WTC11 (cell line): ENCODE measurements at regions not wholly inside any gene's neighbourhood (a gene's known extent, or its start where the extent isn't known, plus 50 kb on each side); places are given as distances from the start of the nearest gene placed in this dataset.

Experiments used
- ATAC-seq: fragments of 200-7000 bp; cut with Tn5 transposase; 2 replicates; pipeline ENCODE4 v1.10.0; 2021; ENCODE audit warnings: mild to moderate bottlenecking, moderate library complexity
- CTCF ChIA-PET: fragments of 300-600 bp; sonication (Branson Sonifier 250); formaldehyde crosslinking; loops from one replicate; lab custom pipeline; 2021; ENCODE audit warnings: antibody characterized with exemption; lab: Charles Lee
- POLR2A ChIA-PET: fragments of 350-600 bp; sonication (Branson Sonifier 250); formaldehyde crosslinking; loops from one replicate; lab custom pipeline; 2021; ENCODE audit warnings: antibody characterized with exemption; lab: Charles Lee
- DNase-seq: peaks from one replicate; pipeline ENCODE4 v3.0.0; 2021; ENCODE audit warnings: low spot score
- H3K27ac Mint-ChIP-seq: 2 replicates; pipeline ENCODE4 v1.8.0; 2021; ENCODE audit warnings: mixed read lengths
- H3K27me3 Mint-ChIP-seq: 2 replicates; pipeline ENCODE4 v1.8.0; 2021; ENCODE audit warnings: low read depth, mild to moderate bottlenecking, moderate library complexity, mixed read lengths
- H3K36me3 Mint-ChIP-seq: 2 replicates; pipeline ENCODE4 v1.8.0; 2021; ENCODE audit warnings: mixed read lengths
- H3K4me1 Mint-ChIP-seq: 2 replicates; pipeline ENCODE4 v1.8.0; 2022; ENCODE audit warnings: mixed read lengths
- H3K4me3 Mint-ChIP-seq: 2 replicates; pipeline ENCODE4 v1.8.0; 2021; ENCODE audit warnings: mild to moderate bottlenecking, moderate library complexity, mixed read lengths
- H3K9me3 Mint-ChIP-seq: 2 replicates; pipeline ENCODE4 v1.8.0; 2021; ENCODE audit warnings: mixed read lengths
- ESRRA ChIP-seq: sonication (generic); formaldehyde crosslinking; IDR thresholded peaks from 2 replicates; pipeline ENCODE4 v1.8.1; 2022; ENCODE audit warnings: mild to moderate bottlenecking, missing genetic modification reagents, borderline replicate concordance
- JUN ChIP-seq: sonication (generic); formaldehyde crosslinking; IDR thresholded peaks from 2 replicates; pipeline ENCODE4 v1.8.0; 2023; ENCODE audit warnings: mild to moderate bottlenecking, missing genetic modification reagents
- MXD4 ChIP-seq: fragments of 250-450 bp; sonication (Bioruptor Pico); IDR thresholded peaks from 2 replicates; pipeline ENCODE4 v1.8.0; 2021; ENCODE audit warnings: mild to moderate bottlenecking, moderate library complexity, borderline replicate concordance
- NFATC4 ChIP-seq: fragments of 250-450 bp; sonication (Bioruptor Pico); IDR thresholded peaks from 2 replicates; pipeline ENCODE4 v1.9.0; 2021; ENCODE audit warnings: mild to moderate bottlenecking
- NFYB ChIP-seq: sonication (generic); formaldehyde crosslinking; conservative IDR thresholded peaks from 2 replicates; pipeline ENCODE4 v1.8.0; 2022; ENCODE audit warnings: low read depth, missing genetic modification reagents
- NR2C2 ChIP-seq: sonication (generic); formaldehyde crosslinking; IDR thresholded peaks from 2 replicates; pipeline ENCODE4 v1.8.0; 2022; ENCODE audit warnings: mild to moderate bottlenecking, missing genetic modification reagents
- NR3C1 ChIP-seq: sonication (generic); formaldehyde crosslinking; conservative IDR thresholded peaks from 2 replicates; pipeline ENCODE4 v1.8.1; 2023; ENCODE audit warnings: low read depth, mild to moderate bottlenecking, missing genetic modification reagents
- TP53 ChIP-seq: sonication (generic); formaldehyde crosslinking; IDR thresholded peaks from 2 replicates; pipeline ENCODE4 v1.8.1; 2023; ENCODE audit warnings: mild to moderate bottlenecking, missing genetic modification reagents
- ZBTB21 ChIP-seq: sonication (generic); formaldehyde crosslinking; IDR thresholded peaks from 2 replicates; pipeline ENCODE4 v1.8.1; 2023; ENCODE audit warnings: mild to moderate bottlenecking, missing genetic modification reagents, borderline replicate concordance
- TF ChIP-seq, protein P1 (sequence below): sonication (generic); formaldehyde crosslinking; IDR thresholded peaks from 2 replicates; pipeline ENCODE4 v1.8.1; 2022; ENCODE audit warnings: low read depth, mild to moderate bottlenecking, moderate library complexity, missing genetic modification reagents, borderline replicate concordance
- TF ChIP-seq, protein P2 (sequence below): fragments of 200-600 bp; IDR thresholded peaks from 2 replicates; pipeline ENCODE4 v1.8.0; 2022; ENCODE audit warnings: antibody characterized with exemption
- TF ChIP-seq, protein P3 (sequence below): sonication (generic); formaldehyde crosslinking; IDR thresholded peaks from 2 replicates; pipeline ENCODE4 v1.8.1; 2023; ENCODE audit warnings: mild to moderate bottlenecking, missing genetic modification reagents, borderline replicate concordance
- TF ChIP-seq, protein P4 (sequence below): sonication (generic); formaldehyde crosslinking; conservative IDR thresholded peaks from 2 replicates; pipeline ENCODE4 v1.8.1; 2023; ENCODE audit warnings: mild to moderate bottlenecking, low read depth, missing genetic modification reagents, moderate library complexity
- TF ChIP-seq, protein P5 (sequence below): sonication (generic); formaldehyde crosslinking; IDR thresholded peaks from 2 replicates; pipeline ENCODE4 v1.8.1; 2023; ENCODE audit warnings: mild to moderate bottlenecking, moderate library complexity, missing genetic modification reagents
- TF ChIP-seq, protein P6 (sequence below): fragments of 250-450 bp; sonication (Bioruptor Pico); IDR thresholded peaks from 2 replicates; pipeline ENCODE4 v1.9.0; 2021; ENCODE audit warnings: mild to moderate bottlenecking, borderline replicate concordance
- TF ChIP-seq, protein P7 (sequence below): sonication (generic); formaldehyde crosslinking; IDR thresholded peaks from 2 replicates; pipeline ENCODE4 v1.8.0; 2022; ENCODE audit warnings: mild to moderate bottlenecking, missing genetic modification reagents

DNA sequence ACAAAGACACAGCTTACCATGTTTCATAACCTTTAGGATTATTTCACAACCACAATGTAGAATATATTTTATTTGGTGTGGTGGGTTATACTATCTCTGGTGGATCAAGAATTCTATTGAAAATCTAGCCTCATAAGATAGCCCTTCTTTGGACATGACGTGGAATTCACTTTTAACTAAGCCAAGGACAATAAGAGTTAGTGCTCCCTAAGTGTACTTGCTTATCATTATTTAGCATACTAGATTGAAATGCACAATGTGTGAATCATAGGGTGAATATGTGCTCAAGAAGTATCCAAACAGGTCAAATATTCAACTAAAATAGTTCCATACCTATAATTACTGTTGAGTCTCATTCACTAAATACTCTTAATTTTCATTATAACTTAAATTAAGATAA, 1179.5 kb upstream of the GOT2 start (continued):
- TF ChIP-seq, protein P1, sequence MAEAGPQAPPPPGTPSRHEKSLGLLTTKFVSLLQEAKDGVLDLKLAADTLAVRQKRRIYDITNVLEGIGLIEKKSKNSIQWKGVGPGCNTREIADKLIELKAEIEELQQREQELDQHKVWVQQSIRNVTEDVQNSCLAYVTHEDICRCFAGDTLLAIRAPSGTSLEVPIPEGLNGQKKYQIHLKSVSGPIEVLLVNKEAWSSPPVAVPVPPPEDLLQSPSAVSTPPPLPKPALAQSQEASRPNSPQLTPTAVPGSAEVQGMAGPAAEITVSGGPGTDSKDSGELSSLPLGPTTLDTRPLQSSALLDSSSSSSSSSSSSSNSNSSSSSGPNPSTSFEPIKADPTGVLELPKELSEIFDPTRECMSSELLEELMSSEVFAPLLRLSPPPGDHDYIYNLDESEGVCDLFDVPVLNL (CRISPR knock-in tag): no peak
- TF ChIP-seq MXD4 (CRISPR knock-in tag) (no peak), JUN (CRISPR knock-in tag) (no peak), NR2C2 (CRISPR knock-in tag) (no peak), NFYB (CRISPR knock-in tag) (no peak), ESRRA (no peak)
- TF ChIP-seq, protein P2, sequence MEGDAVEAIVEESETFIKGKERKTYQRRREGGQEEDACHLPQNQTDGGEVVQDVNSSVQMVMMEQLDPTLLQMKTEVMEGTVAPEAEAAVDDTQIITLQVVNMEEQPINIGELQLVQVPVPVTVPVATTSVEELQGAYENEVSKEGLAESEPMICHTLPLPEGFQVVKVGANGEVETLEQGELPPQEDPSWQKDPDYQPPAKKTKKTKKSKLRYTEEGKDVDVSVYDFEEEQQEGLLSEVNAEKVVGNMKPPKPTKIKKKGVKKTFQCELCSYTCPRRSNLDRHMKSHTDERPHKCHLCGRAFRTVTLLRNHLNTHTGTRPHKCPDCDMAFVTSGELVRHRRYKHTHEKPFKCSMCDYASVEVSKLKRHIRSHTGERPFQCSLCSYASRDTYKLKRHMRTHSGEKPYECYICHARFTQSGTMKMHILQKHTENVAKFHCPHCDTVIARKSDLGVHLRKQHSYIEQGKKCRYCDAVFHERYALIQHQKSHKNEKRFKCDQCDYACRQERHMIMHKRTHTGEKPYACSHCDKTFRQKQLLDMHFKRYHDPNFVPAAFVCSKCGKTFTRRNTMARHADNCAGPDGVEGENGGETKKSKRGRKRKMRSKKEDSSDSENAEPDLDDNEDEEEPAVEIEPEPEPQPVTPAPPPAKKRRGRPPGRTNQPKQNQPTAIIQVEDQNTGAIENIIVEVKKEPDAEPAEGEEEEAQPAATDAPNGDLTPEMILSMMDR: no peak
- TF ChIP-seq, protein P3, sequence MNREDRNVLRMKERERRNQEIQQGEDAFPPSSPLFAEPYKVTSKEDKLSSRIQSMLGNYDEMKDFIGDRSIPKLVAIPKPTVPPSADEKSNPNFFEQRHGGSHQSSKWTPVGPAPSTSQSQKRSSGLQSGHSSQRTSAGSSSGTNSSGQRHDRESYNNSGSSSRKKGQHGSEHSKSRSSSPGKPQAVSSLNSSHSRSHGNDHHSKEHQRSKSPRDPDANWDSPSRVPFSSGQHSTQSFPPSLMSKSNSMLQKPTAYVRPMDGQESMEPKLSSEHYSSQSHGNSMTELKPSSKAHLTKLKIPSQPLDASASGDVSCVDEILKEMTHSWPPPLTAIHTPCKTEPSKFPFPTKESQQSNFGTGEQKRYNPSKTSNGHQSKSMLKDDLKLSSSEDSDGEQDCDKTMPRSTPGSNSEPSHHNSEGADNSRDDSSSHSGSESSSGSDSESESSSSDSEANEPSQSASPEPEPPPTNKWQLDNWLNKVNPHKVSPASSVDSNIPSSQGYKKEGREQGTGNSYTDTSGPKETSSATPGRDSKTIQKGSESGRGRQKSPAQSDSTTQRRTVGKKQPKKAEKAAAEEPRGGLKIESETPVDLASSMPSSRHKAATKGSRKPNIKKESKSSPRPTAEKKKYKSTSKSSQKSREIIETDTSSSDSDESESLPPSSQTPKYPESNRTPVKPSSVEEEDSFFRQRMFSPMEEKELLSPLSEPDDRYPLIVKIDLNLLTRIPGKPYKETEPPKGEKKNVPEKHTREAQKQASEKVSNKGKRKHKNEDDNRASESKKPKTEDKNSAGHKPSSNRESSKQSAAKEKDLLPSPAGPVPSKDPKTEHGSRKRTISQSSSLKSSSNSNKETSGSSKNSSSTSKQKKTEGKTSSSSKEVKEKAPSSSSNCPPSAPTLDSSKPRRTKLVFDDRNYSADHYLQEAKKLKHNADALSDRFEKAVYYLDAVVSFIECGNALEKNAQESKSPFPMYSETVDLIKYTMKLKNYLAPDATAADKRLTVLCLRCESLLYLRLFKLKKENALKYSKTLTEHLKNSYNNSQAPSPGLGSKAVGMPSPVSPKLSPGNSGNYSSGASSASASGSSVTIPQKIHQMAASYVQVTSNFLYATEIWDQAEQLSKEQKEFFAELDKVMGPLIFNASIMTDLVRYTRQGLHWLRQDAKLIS (CRISPR knock-in tag): no peak
- TF ChIP-seq, protein P4, sequence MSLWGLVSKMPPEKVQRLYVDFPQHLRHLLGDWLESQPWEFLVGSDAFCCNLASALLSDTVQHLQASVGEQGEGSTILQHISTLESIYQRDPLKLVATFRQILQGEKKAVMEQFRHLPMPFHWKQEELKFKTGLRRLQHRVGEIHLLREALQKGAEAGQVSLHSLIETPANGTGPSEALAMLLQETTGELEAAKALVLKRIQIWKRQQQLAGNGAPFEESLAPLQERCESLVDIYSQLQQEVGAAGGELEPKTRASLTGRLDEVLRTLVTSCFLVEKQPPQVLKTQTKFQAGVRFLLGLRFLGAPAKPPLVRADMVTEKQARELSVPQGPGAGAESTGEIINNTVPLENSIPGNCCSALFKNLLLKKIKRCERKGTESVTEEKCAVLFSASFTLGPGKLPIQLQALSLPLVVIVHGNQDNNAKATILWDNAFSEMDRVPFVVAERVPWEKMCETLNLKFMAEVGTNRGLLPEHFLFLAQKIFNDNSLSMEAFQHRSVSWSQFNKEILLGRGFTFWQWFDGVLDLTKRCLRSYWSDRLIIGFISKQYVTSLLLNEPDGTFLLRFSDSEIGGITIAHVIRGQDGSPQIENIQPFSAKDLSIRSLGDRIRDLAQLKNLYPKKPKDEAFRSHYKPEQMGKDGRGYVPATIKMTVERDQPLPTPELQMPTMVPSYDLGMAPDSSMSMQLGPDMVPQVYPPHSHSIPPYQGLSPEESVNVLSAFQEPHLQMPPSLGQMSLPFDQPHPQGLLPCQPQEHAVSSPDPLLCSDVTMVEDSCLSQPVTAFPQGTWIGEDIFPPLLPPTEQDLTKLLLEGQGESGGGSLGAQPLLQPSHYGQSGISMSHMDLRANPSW (CRISPR knock-in tag): no peak
- TF ChIP-seq, protein P5, sequence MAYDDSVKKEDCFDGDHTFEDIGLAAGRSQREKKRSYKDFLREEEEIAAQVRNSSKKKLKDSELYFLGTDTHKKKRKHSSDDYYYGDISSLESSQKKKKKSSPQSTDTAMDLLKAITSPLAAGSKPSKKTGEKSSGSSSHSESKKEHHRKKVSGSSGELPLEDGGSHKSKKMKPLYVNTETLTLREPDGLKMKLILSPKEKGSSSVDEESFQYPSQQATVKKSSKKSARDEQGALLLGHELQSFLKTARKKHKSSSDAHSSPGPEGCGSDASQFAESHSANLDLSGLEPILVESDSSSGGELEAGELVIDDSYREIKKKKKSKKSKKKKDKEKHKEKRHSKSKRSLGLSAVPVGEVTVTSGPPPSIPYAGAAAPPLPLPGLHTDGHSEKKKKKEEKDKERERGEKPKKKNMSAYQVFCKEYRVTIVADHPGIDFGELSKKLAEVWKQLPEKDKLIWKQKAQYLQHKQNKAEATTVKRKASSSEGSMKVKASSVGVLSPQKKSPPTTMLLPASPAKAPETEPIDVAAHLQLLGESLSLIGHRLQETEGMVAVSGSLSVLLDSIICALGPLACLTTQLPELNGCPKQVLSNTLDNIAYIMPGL: no peak

DNA sequence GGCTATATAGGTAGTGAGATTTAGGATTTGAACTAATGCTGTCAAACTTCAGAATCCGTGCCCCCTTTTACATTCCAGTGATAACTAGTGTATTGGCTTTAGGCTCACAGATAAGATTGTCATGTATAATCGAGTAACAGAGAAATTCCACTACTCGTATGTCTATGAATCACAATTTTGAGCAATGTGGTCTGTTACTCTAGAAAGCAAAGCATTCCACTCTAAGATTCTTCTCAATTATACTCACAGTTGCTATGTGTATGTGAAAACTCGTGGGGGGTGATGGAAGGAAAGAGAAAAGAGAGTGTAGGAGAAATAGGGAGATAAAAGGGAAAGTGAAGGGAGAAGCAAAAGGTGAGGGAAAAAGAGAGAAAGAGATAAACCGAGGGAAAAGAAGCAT, 1175.1 kb upstream of the GOT2 start:
- TF ChIP-seq, protein P6, sequence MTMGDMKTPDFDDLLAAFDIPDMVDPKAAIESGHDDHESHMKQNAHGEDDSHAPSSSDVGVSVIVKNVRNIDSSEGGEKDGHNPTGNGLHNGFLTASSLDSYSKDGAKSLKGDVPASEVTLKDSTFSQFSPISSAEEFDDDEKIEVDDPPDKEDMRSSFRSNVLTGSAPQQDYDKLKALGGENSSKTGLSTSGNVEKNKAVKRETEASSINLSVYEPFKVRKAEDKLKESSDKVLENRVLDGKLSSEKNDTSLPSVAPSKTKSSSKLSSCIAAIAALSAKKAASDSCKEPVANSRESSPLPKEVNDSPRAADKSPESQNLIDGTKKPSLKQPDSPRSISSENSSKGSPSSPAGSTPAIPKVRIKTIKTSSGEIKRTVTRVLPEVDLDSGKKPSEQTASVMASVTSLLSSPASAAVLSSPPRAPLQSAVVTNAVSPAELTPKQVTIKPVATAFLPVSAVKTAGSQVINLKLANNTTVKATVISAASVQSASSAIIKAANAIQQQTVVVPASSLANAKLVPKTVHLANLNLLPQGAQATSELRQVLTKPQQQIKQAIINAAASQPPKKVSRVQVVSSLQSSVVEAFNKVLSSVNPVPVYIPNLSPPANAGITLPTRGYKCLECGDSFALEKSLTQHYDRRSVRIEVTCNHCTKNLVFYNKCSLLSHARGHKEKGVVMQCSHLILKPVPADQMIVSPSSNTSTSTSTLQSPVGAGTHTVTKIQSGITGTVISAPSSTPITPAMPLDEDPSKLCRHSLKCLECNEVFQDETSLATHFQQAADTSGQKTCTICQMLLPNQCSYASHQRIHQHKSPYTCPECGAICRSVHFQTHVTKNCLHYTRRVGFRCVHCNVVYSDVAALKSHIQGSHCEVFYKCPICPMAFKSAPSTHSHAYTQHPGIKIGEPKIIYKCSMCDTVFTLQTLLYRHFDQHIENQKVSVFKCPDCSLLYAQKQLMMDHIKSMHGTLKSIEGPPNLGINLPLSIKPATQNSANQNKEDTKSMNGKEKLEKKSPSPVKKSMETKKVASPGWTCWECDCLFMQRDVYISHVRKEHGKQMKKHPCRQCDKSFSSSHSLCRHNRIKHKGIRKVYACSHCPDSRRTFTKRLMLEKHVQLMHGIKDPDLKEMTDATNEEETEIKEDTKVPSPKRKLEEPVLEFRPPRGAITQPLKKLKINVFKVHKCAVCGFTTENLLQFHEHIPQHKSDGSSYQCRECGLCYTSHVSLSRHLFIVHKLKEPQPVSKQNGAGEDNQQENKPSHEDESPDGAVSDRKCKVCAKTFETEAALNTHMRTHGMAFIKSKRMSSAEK (CRISPR knock-in tag): no peak
- TF ChIP-seq TP53 (no peak), NR3C1 (CRISPR knock-in tag) (no peak), NR2C2 (CRISPR knock-in tag) (no peak), NFATC4 (no peak), ZBTB21 (CRISPR knock-in tag) (no peak)
- TF ChIP-seq, protein P7, sequence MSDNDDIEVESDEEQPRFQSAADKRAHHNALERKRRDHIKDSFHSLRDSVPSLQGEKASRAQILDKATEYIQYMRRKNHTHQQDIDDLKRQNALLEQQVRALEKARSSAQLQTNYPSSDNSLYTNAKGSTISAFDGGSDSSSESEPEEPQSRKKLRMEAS (CRISPR knock-in tag): no peak
- Mint-ChIP-seq H3K4me3 (no peak overlapping the region), H3K36me3 (no peaks in the 10 kb centered on the region), H3K4me1 (peaks cover 31% of the 10 kb centered on the region), H3K27me3 (no peaks in the 10 kb centered on the region), H3K27ac (no peak overlapping the region; the same call in 1 of the 2 replicates), H3K9me3 (no peaks in the 10 kb centered on the region)
- ChIA-PET CTCF (no interaction called here), POLR2A (no interaction called here)
- DNase-seq (no peak), ATAC-seq (no peak)
